Loucy (cell line): ENCODE measurements at regions not wholly inside any gene's neighbourhood (a gene's known extent, or its start where the extent isn't known, plus 50 kb on each side); places are given as distances from the start of the nearest gene placed in this dataset.

Experiments used
- H2AFZ ChIP-seq: fragments of 200-600 bp; sonication (generic); 2 replicates; pipeline ENCODE4 v1.6.0; 2016; ENCODE audit warnings: antibody characterized with exemption, mild to moderate bottlenecking, low read length, moderate library complexity
- H3F3A ChIP-seq: fragments of 200-600 bp; 2 replicates; pipeline ENCODE4 v1.6.0; 2016; ENCODE audit warnings: antibody characterized with exemption, low read depth, mild to moderate bottlenecking
- H3K27me3 ChIP-seq: fragments of 200-600 bp; sonication (generic); 2 replicates; pipeline ENCODE4 v1.6.1; 2014; ENCODE audit warnings: low read length, mild to moderate bottlenecking; ENCODE audit not compliant: insufficient read depth, poor library complexity, severe bottlenecking
- H3K36me3 ChIP-seq: fragments of 200-600 bp; sonication (generic); 2 replicates; pipeline ENCODE4 v1.6.1; 2016; ENCODE audit warnings: low read length; ENCODE audit not compliant: insufficient read depth
- H3K4me1 ChIP-seq: fragments of 200-600 bp; sonication (generic); 2 replicates; pipeline ENCODE4 v1.5.1; 2014; ENCODE audit warnings: low read length, mild to moderate bottlenecking; ENCODE audit not compliant: insufficient read depth, poor library complexity, severe bottlenecking
- H3K4me2 ChIP-seq: fragments of 200-600 bp; sonication (generic); 2 replicates; pipeline ENCODE4 v1.6.0; 2014; ENCODE audit warnings: antibody characterized with exemption, low read length, low read depth, mild to moderate bottlenecking; ENCODE audit not compliant: poor library complexity, severe bottlenecking
- H3K4me3 ChIP-seq: fragments of 200-600 bp; sonication (generic); 2 replicates; pipeline ENCODE4 v1.5.1; 2014; ENCODE audit warnings: low read length, mild to moderate bottlenecking, mixed read lengths; ENCODE audit not compliant: poor library complexity, severe bottlenecking
- H3K79me2 ChIP-seq: fragments of 200-600 bp; sonication (generic); 2 replicates; pipeline ENCODE4 v1.6.1; 2014; ENCODE audit warnings: low read length; ENCODE audit not compliant: insufficient read depth
- H3K9ac ChIP-seq: fragments of 200-600 bp; sonication (generic); 2 replicates; pipeline ENCODE4 v1.6.0; 2014; ENCODE audit warnings: mild to moderate bottlenecking, low read depth, low read length, moderate library complexity; ENCODE audit not compliant: poor library complexity, severe bottlenecking
- H3K9me2 ChIP-seq: fragments of 200-600 bp; sonication (generic); replicated peaks from 2 replicates; pipeline ENCODE4 v1.6.1; 2016; ENCODE audit warnings: low read depth, low read length, mixed read lengths
- H3K9me3 ChIP-seq: fragments of 200-600 bp; sonication (generic); 2 replicates; pipeline ENCODE4 v1.6.1; 2014; ENCODE audit warnings: mild to moderate bottlenecking, antibody characterized with exemption, low read length, low read depth; ENCODE audit not compliant: insufficient read depth
- H4K20me1 ChIP-seq: fragments of 200-600 bp; sonication (generic); 2 replicates; pipeline ENCODE4 v1.6.0; 2014; ENCODE audit warnings: antibody characterized with exemption, low read length, mild to moderate bottlenecking; ENCODE audit not compliant: insufficient read depth, poor library complexity, severe bottlenecking
- EZH2phosphoT487 ChIP-seq: fragments of 200-600 bp; IDR thresholded peaks from 2 replicates; pipeline ENCODE4 v1.6.1; 2018; ENCODE audit warnings: antibody characterized with exemption, mild to moderate bottlenecking, moderate library complexity, borderline replicate concordance
- TF ChIP-seq, protein P1 (sequence below): fragments of 200-600 bp; sonication (generic); conservative IDR thresholded peaks from 2 replicates; pipeline ENCODE4 v1.5.1; 2014; ENCODE audit warnings: mild to moderate bottlenecking, antibody characterized with exemption, low read length

DNA sequence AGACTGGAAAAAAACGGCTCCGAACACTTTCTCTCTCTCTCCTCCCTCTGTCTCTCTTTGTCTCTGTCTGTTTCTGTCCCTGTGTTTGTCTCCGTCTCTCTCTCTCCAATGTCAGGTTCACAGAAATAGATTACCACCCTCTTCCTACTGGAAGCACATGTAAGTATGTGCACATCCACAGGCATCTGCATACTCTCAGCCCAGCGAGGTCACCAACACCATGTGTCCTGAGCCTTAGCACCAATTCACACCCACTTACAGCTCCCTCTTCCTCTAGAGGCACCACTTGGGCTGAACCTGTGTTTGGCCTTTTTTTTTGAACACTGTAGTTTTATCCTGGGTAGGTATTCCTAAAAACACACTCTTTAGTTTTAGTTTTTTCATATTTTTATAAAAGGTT, 130.5 kb downstream of the ETS2 start:
- no peaks in the 10 kb centered on the region for H4K20me1 ChIP-seq
- no peaks in the 10 kb centered on the region for H3K36me3 ChIP-seq
- no peak overlapping the region for H3K9ac ChIP-seq
- no peak overlapping the region for H3K4me3 ChIP-seq
- H3K4me1 ChIP-seq = peaks cover 16% of the 10 kb centered on the region
- no peaks in the 10 kb centered on the region for H3K9me3 ChIP-seq
- no peak overlapping the region for H3K4me2 ChIP-seq
- H3F3A ChIP-seq = no peaks in the 10 kb centered on the region
- TF ChIP-seq, protein P1, sequence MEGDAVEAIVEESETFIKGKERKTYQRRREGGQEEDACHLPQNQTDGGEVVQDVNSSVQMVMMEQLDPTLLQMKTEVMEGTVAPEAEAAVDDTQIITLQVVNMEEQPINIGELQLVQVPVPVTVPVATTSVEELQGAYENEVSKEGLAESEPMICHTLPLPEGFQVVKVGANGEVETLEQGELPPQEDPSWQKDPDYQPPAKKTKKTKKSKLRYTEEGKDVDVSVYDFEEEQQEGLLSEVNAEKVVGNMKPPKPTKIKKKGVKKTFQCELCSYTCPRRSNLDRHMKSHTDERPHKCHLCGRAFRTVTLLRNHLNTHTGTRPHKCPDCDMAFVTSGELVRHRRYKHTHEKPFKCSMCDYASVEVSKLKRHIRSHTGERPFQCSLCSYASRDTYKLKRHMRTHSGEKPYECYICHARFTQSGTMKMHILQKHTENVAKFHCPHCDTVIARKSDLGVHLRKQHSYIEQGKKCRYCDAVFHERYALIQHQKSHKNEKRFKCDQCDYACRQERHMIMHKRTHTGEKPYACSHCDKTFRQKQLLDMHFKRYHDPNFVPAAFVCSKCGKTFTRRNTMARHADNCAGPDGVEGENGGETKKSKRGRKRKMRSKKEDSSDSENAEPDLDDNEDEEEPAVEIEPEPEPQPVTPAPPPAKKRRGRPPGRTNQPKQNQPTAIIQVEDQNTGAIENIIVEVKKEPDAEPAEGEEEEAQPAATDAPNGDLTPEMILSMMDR = no peak
- TF ChIP-seq EZH2phosphoT487 = no peak
- H3K27me3 ChIP-seq = no peaks in the 10 kb centered on the region
- no peak overlapping the region for H2AFZ ChIP-seq
- no peaks in the 10 kb centered on the region for H3K9me2 ChIP-seq
- no peaks in the 10 kb centered on the region for H3K79me2 ChIP-seq

DNA sequence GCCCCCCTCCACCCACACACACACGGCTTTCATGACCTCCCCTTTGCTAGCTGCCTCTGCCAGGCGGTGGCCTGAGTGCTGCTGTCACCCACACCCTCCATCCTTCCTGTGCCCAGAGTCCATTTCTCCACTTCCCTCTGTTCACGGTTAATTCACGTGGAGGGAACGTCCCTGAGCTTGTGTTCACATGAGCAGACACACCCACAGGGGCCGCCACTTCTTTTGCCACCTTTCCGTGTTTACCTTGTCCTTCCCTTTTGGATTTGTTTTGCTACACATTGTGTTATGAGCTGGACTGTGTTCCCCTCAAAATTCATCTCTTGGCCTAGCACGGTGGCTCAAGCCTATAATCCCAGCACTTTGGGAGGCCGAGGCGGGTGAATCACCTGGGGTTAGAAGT, 128.0 kb downstream of the ETS2 start:
- Histone ChIP-seq H3K9me3 (no peaks in the 10 kb centered on the region), H3K79me2 (no peaks in the 10 kb centered on the region), H3K9ac (no peak overlapping the region), H3K9me2 (no peaks in the 10 kb centered on the region), H3K4me3 (no peak overlapping the region), H3K4me2 (no peak overlapping the region), H3K4me1 (peaks cover 14% of the 10 kb centered on the region), H3K27me3 (no peaks in the 10 kb centered on the region), H3K36me3 (no peaks in the 10 kb centered on the region), H2AFZ (no peak overlapping the region), H4K20me1 (no peaks in the 10 kb centered on the region), H3F3A (no peaks in the 10 kb centered on the region)
- TF ChIP-seq EZH2phosphoT487 = no peak

DNA sequence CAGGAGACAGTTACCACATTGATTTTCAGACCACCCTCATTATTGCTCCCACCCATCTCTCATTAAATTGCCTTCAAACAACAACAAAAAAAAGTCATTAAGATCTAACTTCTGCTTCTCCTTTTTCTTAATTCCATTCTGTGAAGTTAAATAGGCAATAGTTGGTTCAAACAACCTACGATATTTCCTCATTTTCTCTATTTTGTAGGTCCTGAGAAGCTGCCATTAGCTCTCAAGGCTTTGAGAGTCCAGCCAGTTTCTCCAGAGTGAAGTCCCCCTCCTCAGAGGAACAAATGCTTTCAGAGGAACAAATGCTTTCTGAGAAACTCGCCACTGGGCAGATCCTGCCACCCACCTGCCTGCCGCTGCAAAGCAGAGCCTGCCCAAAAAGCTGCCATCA, 125.6 kb downstream of the ETS2 start:
- Histone ChIP-seq H3K4me1 (peaks cover 5% of the 10 kb centered on the region), H3K79me2 (no peaks in the 10 kb centered on the region), H3K4me3 (no peak overlapping the region), H3K36me3 (no peaks in the 10 kb centered on the region), H3K4me2 (no peak overlapping the region), H3K9me3 (no peaks in the 10 kb centered on the region), H3K9ac (no peak overlapping the region), H3F3A (no peaks in the 10 kb centered on the region), H2AFZ (no peak overlapping the region; the same call in 1 of the 2 replicates), H3K9me2 (no peaks in the 10 kb centered on the region), H4K20me1 (no peaks in the 10 kb centered on the region), H3K27me3 (no peaks in the 10 kb centered on the region)
- TF ChIP-seq, protein P1 = no peak
- no peak for TF ChIP-seq EZH2phosphoT487

DNA sequence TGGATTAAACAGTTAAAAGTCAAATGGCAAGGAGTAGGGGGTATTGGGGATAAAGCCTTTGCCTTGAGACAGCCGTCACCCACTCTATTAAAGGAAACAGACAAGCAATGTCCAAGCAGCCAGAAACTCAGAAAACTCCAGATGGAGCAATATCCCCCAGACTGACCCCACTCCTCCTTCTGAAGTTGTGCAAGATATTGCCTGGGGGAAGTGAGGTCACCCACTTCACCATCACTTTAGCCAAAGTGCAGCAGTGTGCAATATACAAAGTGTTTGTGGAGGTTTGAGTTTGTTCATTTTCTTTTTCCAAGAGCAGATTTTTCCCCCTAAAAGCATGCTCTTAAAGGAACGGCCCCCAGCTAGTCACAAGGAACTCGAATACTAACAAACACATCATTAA, 125.1 kb downstream of the ETS2 start:
- no peaks in the 10 kb centered on the region for H3K79me2 ChIP-seq
- peaks cover 5% of the 10 kb centered on the region for H3K4me1 ChIP-seq
- no peaks in the 10 kb centered on the region for H3K9me2 ChIP-seq
- no peak overlapping the region for H3K9ac ChIP-seq
- H4K20me1 ChIP-seq = no peaks in the 10 kb centered on the region
- no peaks in the 10 kb centered on the region for H3K36me3 ChIP-seq
- H2AFZ ChIP-seq = no peak overlapping the region; the same call in 1 of the 2 replicates
- H3F3A ChIP-seq = no peaks in the 10 kb centered on the region
- no peak overlapping the region for H3K4me2 ChIP-seq
- H3K27me3 ChIP-seq = no peaks in the 10 kb centered on the region
- no peaks in the 10 kb centered on the region for H3K9me3 ChIP-seq
- no peak overlapping the region for H3K4me3 ChIP-seq
- no peak for TF ChIP-seq EZH2phosphoT487
- TF ChIP-seq, protein P1 = no peak
